ENCODE measurements at regions not wholly inside any gene's neighbourhood (a gene's known extent, or its start where the extent isn't known, plus 50 kb on each side); places are given as distances from the start of the nearest gene placed in this dataset.

DNA sequence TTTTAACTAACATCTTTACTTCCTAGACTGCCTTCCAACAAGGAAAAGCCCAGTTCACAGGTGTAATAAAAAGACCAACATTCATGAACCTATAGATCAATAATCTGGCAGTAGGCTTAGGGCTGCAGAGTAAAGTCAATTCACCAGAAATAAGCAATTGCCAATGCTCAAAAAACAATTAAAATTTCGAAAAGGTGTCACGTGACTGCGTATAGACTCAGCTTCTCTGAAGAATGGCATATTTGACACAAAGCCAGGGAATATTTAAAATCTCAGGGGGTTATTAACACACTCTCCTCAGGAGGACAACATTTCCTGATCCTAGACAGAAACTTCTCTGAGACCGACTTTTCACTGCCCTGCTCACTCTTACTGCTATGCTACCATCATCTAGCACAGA is 245.2 kb upstream of the LRATD1 start:
- DNase-seq, result no peak

DNA sequence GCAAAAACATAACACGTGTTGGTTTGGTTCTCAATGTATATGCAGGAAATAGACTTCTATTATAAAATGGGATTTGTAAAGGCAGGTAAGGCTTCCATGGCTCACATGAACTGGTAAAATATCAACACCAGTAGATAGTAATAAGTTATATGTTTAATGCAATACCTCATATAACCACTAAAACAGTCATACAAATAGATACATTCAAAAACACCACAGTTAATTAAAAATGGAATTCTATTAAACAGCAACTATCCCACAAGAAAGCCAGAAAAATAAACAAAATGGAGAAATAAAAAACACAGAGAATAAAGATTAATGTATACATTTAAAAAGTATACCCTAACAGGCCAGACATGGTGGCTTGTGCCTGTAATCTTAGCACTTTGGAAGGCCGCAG is 243.8 kb upstream of the LRATD1 start:
- no peak for DNase-seq

DNA sequence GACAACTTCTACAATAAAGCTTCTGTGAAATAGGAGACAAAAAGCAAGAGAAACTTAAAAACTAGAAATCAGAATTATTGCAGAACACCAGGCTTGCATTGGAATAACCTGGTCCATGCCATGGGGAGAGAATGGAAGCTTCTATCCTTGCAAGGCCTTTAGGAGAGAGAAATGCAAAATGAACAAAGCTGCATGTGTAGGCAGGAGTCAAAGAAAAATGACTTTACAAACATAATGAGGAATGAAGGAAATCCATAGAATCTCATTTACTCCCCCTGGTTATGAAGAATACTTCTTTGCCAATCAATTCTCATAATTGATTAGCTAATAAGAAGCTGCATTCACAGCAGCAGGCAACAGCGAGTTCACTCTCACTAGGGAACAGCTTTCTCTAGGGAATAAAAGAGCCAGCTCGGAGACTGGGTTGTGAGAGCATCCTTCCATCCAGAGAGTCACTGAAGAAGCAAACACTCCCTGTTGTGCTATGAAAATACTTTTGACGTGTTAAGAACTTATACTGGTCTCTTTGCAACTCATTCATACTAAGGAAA is 235.9 kb upstream of the LRATD1 start:
- DNase-seq, result no peak

DNA sequence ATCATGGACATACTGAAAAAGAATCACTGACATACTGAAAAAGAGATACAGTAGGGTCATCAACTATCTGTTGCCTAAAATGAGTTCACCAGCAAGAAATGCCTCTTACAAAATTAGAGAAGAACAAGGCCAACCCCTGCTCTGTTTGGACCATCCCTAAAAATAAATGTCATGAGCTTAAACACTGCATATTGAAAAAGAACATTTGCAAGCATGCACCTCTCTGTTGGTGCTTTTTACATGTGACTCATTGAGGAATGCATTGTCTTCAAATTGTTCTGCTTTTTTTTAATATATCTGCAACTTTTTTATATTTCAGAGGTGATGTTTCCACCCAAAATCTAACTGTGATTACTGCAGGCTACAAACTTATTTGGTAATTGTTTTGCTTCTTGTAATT is 233.9 kb upstream of the LRATD1 start:
- DNase-seq, result no peak

DNA sequence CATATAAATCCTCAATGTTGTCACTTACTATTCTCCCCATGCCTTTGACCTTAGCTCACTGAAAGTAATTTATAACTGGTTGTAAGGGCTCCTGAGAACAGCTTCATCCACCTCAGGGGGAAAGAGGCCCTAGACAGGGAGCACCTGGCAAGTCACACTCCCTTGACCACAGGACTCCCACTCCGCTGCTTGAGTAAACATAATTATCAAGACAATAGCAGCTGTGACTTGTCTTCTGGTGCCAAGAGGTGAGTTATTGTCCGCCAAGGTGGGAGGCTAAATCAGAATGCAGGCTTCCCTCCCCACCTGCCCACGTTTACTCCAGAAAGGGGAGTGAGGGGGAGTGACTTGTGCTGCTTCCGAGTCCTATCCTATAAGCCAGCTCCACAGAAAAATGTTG is 230.6 kb upstream of the LRATD1 start:
- no peak for DNase-seq

DNA sequence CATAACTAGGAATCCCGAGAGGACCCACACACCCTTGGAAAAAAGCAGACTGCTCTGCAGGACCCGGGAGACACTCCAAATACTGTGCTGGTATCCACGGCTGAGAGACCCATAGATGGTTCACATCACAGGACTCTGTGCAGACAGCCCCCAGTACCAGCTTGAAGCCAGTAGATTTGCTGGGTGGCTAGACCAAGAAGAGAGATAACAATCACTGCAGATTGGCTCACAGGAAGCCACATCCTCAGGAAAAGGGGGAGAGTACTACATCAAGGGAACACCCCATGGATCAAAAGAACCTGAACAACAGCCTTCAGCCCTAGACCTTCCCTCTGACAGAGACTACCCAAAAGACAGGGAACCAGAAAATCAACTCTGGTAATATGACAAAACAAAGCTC is 223.8 kb upstream of the LRATD1 start:
- no peak for DNase-seq

DNA sequence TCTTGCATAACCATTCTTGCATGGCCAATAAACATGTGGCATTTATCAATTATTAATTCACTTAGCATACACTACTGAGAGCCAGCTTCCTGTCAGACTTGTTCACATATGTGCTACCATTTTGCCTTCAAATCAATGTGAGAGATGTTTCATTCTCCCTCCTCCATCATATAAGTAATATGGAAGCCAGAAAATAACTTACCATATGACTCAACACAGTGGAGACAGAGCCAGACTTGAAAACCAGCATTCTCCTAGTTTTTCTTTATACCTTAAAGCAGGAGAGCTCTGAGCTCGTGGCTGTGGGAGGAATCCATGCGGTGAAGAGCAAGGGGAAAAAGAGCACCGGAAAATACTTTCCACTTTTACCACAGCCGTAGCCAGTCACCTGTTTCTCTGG is 215.0 kb upstream of the LRATD1 start:
- no peak for DNase-seq

DNA sequence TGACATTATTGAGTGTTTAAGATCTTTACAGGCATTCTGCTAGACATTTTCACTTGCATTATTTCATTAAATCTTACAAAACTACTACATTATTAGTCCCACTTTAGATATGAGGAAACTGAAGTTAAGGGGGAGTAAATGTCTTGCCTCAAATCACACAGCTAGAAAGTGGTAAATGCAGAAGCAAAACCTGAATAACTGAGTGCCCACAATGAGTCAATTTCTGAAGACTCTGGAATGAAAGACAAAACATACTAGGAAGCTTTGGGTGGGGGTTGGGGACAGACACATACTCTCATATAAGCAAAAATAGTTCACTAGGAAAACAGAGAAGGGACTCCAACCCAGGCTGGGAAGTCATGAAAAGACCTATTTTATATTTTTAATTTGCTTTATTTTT is 214.4 kb upstream of the LRATD1 start:
- DNase-seq, result no peak

DNA sequence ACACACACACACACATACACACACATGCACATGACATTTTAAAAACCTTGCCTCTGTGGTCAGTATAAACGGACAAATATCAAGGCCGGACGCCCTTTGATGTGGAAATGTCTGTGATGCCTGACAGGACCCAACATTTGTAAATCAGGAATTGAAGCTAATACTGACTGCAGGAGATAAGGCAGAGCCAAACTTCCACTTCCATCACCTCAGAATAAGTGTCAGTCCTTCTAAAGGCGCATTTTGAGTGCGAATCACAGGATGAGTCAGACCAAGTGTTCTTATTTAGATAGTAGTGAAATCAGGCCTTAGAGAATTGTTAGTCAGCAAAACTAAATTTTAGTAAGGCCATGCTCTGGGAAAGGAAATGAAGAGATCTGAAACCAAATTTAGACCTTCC is 211.7 kb upstream of the LRATD1 start:
- DNase-seq, result no peak

DNA sequence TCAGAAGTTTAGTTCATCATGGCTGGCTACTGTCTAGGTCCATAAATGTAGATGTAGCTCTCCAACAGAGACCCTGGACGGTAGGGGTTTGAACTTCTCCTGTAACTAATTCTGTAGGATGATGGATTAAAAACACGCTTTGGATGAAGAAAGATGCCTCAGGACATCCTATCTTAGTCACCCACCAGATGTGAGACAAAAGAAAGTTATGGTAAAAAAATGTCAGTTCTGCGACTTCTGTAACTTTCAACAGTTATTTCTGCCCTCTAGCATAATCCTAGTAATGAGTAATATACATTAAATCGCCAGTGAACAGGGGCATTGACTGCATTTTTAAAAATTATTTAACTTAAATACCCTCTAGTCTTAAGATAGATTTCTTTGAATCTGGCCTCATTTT is 210.1 kb upstream of the LRATD1 start:
- DNase-seq, result no peak

DNA sequence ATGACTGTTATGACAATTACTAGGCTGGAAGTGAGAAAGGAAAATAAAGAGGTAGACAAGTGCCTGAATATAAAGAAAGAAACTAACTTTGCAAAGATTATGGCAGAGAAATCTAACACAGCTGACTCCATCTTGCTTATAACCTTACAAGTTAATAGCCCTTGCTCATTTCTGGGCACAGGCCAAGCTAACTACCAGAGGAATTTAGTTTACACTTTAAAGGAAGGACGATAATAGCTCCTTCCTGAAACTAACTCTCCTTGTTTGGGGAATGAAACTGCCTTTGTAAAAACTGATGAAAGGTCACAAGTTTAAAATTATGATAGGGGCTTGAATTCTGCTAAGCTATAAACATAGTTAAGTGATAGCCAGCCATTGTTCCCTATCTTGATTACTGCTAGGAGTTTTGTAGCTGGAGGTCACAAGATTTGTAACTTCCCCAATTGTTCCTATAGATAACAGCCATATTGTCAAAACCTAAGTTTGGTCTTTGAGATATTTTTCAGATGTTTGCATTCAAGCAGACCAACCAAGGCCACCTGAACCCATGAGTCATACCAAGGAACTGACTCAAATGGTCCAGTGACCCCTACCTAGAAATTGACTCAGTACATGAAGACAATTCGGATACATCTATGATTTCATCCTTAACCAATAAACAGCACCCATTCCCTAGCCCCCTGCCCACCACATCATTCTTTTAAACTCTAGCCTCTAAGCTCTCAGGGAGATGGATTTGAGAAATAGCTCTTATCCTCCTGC is 209.2 kb upstream of the LRATD1 start:
- DNase-seq, result no peak

DNA sequence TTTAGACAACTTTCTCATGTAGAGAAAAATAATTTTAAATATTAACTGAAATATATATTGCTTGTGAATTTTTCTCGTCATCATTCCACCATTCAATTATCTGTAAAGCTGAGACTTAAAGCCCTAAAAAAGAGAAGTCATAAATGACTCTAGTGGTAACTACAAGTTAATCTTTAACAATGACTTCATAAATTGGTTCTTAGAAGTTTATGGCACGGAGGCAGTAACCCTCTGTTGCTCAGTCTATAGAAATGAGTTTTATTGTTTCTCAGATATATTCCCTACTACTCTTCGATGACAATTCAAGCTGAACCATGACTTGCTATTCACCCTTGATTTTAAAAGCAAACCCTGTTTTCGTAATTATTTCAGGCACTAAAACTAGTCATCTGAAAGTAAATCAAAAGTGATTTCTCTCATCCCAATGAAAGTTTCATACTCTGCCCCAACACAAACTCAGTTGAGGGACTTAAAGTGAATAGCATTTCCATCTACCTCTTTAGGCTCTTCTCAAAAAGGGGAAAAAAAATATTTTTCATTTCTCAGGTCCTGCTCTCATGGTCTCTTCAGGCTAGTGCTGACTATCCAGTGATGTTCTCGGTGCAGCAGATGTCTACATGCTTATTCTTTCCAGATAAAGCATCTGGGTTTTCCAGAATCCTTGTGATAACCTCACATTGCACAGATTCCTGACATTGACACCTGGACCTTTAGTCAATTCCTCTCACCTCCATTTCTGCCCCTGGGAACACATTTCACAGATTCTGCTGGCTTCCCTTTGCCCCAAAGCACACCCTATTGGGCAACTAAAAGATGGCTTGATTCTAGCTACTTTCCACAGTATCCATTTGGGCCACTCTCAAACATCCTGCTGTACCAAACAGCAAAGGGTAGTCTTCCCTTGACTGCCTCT is 207.8 kb upstream of the LRATD1 start:
- no peak for DNase-seq

DNA sequence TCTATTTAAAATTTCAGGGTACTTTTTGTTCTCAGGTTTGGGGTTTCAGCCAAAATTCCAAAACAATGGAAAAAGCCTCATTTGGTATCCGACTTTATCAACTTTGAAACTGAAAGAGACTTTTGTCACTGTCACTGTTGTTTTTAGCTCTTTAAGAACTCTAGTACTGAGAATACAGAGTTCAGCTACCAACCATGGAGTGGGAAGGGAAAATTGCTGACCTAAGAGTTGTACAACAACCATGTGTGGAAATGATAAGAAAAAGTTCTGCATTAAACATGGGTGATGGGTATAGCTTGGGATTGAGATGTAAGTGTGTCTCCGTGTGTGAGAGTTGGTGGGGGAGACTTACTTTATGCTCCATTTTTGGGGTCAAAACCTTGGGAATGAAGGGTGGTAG is 206.6 kb upstream of the LRATD1 start:
- DNase-seq, result no peak

DNA sequence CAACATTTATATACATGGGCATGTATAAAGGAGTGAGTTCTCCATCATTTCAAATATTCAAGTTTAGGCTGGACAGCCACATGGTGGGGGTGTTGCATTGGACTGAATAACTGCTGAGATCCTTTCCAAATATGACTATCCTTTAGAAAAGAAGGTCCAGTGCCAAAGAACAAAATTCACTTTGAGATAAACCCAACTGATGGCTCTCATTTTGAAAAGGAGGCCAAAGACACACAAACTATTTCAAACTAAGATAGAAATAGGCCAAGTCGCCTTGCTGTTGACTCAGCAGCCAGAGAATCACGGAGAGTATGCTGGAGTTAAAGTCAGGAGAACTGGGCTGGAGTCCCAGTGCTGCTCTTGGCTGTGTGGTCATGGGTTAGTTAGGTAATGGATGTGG is 204.5 kb upstream of the LRATD1 start:
- no peak for DNase-seq

DNA sequence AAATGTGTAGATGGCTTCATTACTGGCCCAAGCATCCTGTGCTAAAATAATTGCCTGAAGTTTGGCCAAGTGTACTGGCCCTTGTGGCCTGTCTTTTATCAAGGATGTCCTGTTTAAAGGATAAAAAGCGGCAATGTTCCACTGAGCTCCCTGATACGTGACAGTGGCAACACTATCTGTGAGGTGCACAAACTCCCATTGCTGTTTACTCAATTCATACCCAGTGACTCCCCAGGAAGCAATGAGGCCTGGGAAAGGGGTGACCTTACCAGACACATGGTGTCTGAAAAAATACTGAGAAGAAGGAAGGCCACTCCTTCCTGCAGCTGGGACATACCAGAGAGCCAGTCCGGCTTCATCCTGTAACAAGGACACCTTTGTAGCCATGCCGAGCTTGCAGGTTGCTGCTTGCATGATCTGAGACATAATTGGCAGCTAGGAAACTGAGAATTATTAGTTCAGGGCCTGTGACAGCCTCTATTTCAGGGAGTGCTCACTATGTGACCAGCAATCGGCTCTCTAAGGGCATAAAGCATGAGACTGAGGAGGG is 198.5 kb upstream of the LRATD1 start:
- no peak for DNase-seq

DNA sequence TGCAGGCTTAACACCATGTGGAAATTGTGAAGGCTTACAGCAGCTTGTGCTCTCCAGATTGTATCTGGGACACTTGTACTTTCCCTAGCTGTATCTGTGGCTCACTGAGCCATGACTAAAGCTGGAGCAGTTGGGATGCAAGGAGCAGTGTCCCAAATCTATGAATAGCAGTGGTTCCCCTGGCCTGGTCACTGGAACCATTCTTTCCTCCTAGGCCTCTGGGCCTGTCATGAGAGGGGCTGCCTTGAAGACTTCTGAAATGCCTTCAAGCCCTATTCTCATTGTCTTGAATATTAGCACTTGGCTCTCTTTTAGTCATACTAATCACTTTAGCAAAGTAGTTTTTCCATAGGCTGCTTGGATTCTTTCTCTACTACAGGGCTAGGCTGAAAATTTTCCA is 186.8 kb upstream of the LRATD1 start:
- DNase-seq, result no peak

DNA sequence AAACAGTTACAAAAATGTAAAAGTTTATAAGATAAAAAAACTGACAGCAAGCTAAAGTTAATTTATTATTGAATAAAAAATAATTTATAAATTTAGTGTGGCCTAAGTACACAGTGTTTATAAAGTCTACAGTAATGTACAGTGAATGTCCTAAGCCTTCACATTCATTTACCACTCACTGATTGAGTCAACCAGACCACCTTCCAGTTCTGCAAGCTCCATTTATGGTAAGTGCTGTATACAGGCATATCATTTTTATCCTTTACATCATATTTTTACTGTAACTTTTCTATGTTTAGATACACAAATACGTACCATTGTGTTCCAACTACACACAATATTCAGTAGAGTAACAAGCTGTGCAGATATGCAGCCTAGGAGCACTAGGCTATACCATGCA is 184.2 kb upstream of the LRATD1 start:
- no peak for DNase-seq

DNA sequence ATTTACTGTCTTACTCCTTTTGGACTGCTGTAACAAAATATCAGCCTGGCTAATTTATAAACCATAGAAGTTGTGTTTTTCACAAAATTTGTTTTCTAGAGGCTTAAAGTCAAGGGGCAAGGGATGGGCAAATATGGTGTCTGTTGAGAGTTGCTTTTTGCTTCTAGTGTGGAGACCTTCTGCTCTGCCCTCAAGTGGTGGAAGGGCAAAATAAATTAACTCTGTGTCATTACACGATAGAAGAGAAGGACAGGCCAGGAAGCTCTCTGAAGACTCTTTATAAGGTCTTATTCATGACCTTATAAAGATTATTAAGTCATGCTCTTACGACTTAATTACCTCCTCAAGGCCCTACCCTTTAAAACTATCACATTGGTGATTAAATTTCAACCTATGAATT is 181.2 kb upstream of the LRATD1 start:
- no peak for DNase-seq

DNA sequence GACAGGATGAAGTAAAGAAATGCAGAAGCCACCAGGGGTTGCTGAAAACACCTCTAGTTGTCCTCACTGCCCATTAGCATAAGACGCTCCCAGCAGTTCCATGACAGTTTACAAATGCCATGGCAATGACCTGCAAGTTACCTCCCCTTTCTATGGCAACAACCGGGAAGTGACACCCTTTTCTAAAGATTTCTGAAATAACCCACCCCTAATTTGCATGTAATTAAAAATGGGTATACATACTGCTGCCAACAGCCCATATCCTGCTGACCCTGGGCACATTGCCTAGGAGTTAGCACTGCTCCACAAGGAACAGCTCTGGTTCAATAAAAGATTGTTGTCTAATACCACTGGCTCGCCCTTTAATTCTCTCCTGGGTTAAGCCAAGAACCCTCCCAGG is 178.3 kb upstream of the LRATD1 start:
- no peak for DNase-seq

DNA sequence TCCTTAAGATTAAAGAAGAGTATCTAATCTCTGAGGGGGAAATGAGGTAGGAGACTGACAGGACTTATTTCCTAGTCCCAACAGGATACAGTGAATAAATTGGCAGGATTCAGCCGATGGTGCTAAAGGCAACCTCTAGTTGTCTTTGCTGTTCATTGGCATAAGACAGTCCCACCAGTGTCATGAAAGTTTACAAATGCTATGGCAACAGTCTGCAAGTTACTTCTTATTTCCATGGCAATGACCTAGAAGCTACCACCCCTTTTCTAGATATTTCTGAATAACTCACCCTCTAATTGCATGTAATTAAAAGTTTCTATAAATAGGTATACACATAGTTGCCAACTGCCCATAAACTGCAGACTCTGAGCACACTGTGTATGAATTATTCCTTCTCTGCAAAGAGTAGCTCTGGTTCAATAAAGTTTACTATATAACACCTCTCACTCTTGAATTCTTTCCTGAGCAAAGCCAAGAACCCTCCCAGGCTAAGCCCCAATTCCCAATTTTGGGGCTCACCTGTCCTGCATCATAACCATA is 172.7 kb upstream of the LRATD1 start:
- DNase-seq, result no peak

DNA sequence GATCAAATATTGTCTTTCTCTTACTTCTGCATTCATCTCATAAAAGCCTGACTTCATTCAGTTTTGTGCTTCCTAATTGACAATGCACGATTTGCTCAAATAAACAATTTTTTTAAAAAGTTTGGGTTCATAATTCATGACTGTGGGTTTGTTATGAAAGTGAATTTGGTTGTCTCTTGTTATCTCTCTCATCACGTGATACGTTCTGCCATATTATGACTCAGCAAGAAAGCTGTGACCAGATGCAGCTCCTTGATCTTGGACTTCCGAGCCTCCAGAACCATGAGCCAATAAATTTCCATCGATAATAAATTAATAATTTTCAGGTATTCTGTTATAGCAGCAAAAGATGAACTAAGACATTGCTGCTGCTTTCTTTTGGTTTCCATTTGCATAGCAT is 156.5 kb upstream of the LRATD1 start:
- no peak for DNase-seq

DNA sequence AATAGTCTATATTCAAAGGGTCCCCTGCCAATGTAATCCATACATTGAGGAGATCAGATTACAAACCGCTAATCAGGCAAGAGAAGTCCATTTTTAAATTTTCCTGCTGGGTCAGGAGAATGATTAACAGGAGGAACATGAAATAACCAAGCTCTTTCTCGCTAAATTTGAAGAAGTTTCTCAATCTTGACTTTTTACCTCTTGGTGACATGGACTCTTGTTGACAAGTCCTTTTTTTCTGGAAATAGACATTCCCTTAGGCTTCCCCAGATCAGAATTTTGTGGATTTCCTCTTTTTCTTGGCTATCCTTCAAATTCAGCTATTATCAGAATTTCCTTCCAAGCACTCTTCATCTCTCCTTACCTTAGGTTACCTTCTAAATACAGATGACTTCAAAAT is 153.0 kb upstream of the LRATD1 start:
- DNase-seq, result no peak

DNA sequence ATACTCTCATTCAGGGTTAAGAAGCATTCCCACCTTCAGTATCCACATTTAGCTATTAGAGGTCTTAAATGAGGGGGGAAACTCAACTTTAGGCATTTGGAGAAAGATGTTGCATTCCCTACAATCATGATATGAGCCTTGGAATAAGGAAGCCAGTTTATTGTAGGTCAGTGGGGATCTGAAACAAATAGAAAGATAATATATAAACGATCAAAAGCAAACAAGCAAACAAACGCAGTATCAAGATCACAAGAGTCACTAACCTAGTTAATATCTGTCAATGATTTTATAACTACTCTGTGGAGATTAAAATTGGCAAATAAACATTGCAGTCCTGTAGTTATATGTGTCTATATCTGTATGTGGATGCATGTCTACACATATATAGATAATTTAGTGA is 152.4 kb upstream of the LRATD1 start:
- DNase-seq, result no peak

DNA sequence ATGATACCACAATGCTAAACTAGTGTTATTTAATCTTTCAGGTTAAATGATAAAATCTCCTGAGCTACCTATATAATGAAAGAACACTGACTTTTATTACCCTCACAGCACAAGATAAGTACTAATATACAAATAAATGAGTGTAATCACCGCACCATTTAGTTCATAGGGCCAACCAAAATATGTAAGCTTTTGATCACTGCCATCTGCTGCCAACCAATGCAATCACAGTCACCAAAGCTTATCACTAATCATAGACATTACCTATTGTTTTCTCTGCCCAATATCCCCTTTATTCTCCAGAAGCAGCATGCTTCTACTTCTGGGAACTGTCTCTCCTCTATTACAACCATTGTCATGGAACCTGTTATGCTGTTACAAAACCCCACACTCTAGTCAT is 151.6 kb upstream of the LRATD1 start:
- DNase-seq, result no peak

Measured in activated effector memory CD4-positive, alpha-beta T cell treated with Interleukin-2 at 50 U/mL for 16 hours (primary cell).